ENCODE measurements at regions not wholly inside any gene's neighbourhood (a gene's known extent, or its start where the extent isn't known, plus 50 kb on each side); places are given as distances from the start of the nearest gene placed in this dataset.

DNA sequence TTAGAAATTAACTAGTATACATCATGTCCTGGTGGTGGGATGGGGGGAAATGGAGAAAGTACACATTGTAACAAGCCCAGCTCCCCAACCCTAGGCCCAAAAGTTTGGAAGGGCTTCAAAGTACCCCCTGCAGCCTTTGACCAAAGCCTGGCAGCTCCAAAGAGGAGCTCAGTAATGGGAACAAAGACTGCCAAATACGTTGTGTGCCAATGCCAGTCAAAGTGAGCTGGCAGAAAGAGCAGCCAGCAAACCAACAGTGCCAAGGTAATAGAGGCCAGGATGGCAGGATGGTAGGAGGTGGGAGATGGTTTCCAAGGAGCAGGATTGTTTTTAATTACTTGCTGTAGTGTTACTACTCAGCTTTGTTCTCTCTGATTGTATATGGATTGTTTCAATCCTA, 248.3 kb downstream of the COX7C start:
- no peak for DNase-seq (ENCODE audit: low read depth)
- H3K4me3 ChIP-seq (ENCODE audit: low read depth, low read length) = no peak overlapping the region
- TF ChIP-seq, protein P1, sequence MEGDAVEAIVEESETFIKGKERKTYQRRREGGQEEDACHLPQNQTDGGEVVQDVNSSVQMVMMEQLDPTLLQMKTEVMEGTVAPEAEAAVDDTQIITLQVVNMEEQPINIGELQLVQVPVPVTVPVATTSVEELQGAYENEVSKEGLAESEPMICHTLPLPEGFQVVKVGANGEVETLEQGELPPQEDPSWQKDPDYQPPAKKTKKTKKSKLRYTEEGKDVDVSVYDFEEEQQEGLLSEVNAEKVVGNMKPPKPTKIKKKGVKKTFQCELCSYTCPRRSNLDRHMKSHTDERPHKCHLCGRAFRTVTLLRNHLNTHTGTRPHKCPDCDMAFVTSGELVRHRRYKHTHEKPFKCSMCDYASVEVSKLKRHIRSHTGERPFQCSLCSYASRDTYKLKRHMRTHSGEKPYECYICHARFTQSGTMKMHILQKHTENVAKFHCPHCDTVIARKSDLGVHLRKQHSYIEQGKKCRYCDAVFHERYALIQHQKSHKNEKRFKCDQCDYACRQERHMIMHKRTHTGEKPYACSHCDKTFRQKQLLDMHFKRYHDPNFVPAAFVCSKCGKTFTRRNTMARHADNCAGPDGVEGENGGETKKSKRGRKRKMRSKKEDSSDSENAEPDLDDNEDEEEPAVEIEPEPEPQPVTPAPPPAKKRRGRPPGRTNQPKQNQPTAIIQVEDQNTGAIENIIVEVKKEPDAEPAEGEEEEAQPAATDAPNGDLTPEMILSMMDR (conservative IDR thresholded peaks at IDR 0.05; ENCODE audit: low read depth, low read length) = no peak

DNA sequence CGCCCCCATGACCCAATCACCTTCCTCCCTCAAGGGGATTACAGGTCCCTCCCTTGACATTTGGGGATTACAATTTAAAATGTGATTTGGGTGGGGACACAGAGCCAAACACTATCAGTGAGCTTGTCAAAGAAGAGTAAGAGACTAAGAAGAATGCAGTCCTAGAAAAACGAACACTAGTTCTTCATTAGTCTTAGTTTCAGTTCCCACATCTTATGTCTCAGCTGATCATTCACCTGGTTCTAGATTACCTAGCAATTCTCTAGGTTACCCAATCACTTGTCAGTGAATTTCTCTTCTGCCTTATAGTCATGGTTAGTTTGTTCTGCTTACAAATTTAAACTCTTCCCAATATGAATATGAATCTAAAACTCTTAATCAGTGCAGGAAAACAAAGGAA, 251.5 kb downstream of the COX7C start:
- no peak overlapping the region for H3K4me3 ChIP-seq (ENCODE audit: low read depth, low read length)
- DNase-seq (ENCODE audit: low read depth) = no peak
- TF ChIP-seq, protein P1 (conservative IDR thresholded peaks at IDR 0.05; ENCODE audit: low read depth, low read length) = no peak

DNA sequence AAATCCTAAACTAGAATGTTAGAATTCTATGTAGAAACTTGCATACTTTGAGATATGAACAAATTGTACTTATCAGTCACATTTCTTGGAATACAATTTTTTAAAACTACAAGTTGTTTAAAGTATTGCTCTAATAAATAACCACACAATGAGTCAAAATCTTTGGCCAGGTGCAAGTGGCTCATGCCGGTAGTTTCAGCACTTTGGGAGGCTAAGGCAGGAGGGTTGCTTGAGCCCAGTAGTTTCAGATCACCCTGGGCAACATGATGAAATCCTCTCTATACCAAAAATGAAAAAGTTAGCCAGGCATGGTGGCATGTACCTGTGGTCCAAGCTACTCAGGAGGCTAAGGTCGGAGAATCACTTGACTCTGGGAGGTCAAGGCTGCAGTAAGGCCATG, 257.8 kb downstream of the COX7C start:
- H3K4me3 ChIP-seq (ENCODE audit: low read depth, low read length) = no peak overlapping the region
- no peak for DNase-seq (ENCODE audit: low read depth)
- TF ChIP-seq, protein P1 (conservative IDR thresholded peaks at IDR 0.05; ENCODE audit: low read depth, low read length) = no peak

DNA sequence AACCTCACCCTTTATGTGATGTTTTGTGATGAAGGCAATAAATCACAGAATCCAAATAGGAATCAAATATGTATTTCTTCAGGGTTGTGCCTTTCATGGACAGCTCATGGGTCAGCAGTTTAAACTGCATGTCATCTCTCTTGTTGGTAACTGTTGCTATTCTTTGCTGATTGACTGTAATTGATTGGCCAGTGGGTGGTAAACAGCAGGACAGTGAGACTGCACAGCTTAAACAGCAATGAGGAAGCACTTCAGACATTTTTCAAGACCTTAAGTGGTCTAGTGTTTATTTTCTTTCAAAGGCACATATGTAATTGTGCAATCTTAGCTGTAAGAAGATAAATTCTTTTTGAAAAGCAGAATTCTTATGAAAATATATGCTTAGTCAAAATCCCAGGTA, 260.5 kb downstream of the COX7C start:
- H3K4me3 ChIP-seq (ENCODE audit: low read depth, low read length) = no peak overlapping the region
- DNase-seq (ENCODE audit: low read depth) = no peak

DNA sequence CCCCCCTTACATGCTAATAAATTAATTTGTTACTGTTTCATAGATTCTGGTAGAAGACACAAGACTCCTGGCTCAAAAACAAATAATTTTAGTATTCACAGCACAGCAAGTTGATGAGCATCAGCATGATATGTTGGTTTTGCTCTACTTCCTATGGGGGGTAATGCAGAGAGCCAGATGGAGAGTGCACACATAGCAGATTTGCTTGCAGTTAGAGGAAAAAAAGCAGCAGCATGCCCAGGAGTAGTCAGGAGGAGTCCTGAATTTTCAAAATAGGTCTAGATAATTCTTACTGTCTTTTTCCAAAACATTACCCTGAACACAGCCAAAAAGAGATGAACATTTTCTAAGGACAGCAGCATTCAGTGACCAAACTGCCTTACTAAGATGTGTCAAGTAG, 261.3 kb downstream of the COX7C start:
- no peak for DNase-seq (ENCODE audit: low read depth)
- no peak overlapping the region for H3K4me3 ChIP-seq (ENCODE audit: low read depth, low read length)
- TF ChIP-seq, protein P1 (conservative IDR thresholded peaks at IDR 0.05; ENCODE audit: low read depth, low read length) = no peak

More for the DNA sequence above, 260.5 kb downstream of the COX7C start:
- TF ChIP-seq, protein P1 (conservative IDR thresholded peaks at IDR 0.05; ENCODE audit: low read depth, low read length) = no peak

DNA sequence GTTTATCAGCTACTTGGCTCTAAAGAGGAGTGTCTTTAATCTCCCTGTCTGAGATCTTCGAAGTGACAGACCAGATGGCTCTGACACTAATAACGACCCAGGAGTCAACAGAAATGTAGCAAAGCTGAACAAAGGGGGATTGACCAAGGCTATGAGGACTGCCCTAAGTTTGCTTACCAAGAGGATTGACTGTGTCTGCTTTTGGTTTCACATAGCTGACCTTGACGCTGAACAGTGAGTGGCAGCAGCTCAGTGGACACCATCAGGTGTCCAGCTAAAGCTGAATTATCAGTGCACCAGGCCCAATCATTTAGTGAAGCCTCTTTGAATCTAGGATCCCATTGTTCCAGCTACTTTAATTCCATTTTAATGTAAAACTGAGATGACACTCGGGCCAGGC, 262.6 kb downstream of the COX7C start:
- DNase-seq (ENCODE audit: low read depth) = no peak
- no peak overlapping the region for H3K4me3 ChIP-seq (ENCODE audit: low read depth, low read length)
- TF ChIP-seq, protein P1 (conservative IDR thresholded peaks at IDR 0.05; ENCODE audit: low read depth, low read length) = no peak

DNA sequence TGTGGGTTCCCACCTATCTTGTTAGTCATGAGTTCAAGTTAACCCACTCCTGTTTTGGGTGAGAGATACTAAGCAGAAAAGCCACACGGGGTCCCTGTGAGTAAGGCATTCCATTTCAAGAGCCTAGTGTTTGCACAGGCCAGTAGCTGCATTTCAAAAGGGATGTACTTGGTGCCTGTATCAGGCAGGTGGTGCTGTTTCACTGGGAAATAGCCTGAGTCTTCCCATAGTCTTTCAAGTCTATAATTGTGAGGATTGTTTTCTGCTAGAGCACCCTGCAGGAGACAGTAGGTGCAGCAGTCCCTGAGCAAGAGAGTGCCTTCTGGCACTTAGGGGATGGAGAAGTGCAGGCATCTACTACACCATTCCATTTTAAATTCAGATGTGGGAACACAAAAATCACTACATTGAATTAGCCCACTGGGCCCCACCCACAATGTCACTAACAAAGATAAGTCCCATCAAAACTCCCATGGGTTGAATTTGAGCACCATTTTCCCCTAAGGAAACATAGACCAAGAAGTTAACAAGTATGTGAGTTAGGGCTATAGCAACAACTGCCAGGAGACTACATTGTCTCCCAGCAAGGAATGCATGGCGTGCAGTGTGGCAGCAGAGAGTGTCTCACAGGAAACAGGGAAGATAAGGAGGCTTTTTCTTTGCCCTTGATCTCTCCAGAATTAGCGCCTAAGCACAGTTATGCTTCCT, 263.2 kb downstream of the COX7C start:
- TF ChIP-seq, protein P1 (conservative IDR thresholded peaks at IDR 0.05; ENCODE audit: low read depth, low read length) = peak; percentile 96
- no peak overlapping the region for H3K4me3 ChIP-seq (ENCODE audit: low read depth, low read length)
- DNase-seq (ENCODE audit: low read depth) = peak; percentile 61
